GM12874 (cell line): ENCODE measurements at regions not wholly inside any gene's neighbourhood (a gene's known extent, or its start where the extent isn't known, plus 50 kb on each side); places are given as distances from the start of the nearest gene placed in this dataset.

ENCODE experiments used
- TF ChIP-seq, protein P1 (sequence below): IDR thresholded peaks from 2 replicates; pipeline ENCODE4 v1.5.1; 2011; ENCODE audit warnings: low read depth, mild to moderate bottlenecking, control low read depth, low read length, moderate library complexity; ENCODE audit not compliant: insufficient read depth

DNA sequence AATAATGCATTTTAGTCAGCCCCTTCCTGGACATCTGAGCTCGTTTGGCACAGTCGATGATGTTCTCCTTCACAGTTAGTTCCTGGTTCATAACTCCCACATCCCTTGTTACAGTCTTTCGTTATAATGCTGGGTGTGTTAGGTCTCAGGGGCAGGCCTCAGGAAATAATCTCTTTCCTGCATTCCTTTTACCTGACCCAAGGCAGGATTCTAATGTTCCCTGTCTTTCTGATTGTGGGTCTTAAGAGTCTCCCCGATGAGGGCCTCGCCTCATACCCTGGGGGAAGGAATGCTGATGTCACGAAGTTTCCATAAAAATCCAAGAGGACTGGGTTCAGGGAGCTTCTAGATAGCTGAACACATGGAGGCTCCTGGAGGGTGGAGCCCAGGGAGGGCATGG lies 104.0 kb upstream of the CARMIL1 start:
- TF ChIP-seq, protein P1, sequence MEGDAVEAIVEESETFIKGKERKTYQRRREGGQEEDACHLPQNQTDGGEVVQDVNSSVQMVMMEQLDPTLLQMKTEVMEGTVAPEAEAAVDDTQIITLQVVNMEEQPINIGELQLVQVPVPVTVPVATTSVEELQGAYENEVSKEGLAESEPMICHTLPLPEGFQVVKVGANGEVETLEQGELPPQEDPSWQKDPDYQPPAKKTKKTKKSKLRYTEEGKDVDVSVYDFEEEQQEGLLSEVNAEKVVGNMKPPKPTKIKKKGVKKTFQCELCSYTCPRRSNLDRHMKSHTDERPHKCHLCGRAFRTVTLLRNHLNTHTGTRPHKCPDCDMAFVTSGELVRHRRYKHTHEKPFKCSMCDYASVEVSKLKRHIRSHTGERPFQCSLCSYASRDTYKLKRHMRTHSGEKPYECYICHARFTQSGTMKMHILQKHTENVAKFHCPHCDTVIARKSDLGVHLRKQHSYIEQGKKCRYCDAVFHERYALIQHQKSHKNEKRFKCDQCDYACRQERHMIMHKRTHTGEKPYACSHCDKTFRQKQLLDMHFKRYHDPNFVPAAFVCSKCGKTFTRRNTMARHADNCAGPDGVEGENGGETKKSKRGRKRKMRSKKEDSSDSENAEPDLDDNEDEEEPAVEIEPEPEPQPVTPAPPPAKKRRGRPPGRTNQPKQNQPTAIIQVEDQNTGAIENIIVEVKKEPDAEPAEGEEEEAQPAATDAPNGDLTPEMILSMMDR = no peak

DNA sequence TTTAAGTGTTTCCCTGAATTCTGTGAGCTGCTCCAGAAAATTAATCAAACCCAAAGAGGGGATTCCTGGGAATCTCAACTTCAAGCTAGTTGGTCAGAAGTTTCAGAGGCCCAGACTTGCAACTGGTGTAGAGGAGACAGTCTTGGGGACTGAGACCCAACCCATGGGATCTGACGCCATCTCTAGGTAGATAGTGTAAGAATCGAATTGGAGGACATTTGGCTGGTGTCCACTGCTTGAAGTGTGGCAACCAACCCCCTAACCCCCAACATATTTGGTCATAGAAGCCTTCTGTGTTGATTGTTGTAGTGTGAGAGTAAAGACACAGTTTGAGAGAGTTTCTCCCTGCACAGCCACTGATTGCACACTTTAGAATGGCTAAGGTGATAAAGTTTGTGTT lies 103.5 kb upstream of the CARMIL1 start:
- TF ChIP-seq, protein P1 = no peak

DNA sequence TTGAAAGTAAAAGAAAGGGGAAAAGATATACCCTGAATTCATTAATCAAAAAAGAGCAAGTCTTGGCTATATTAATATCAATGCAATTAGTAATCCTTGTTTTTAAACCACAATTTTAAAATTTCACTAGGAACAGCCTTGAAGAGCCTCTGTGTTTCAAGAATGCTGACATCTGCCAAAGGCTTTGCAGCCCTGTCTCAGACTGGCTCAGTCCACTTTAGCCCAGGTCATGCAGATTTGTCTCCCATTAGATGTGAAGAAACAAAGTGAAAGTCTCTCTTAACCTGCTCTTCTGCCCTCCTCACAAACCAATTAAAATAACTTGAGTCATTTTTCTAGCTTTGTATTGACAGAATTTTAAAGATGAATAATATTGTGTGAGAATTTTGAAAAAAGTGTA lies 102.7 kb upstream of the CARMIL1 start:
- TF ChIP-seq, protein P1 = no peak

DNA sequence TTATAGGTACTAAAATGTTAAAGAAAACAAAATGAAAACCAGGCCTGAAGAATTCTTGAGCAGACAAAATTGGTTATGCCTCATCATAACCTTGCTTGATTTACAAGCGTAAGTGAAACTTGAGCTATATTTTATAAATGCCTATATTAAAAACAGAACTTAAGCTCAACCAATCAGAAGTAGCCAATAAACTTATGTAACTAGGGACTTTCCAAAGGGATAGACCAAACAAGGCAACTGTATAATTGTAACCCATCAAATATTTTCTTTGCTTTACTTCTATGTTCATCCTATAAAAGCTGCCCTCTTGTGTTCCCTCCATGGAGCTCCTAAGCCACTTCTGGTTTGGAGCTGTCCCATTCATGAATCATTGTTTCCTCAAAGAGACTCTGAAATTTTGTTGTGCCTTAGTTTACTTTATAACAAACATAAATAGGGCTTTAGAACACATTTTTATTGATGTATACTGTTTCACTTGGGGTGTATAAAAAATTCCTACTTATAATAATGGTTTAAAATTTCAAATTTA lies 101.6 kb upstream of the CARMIL1 start:
- TF ChIP-seq, protein P1 = no peak

DNA sequence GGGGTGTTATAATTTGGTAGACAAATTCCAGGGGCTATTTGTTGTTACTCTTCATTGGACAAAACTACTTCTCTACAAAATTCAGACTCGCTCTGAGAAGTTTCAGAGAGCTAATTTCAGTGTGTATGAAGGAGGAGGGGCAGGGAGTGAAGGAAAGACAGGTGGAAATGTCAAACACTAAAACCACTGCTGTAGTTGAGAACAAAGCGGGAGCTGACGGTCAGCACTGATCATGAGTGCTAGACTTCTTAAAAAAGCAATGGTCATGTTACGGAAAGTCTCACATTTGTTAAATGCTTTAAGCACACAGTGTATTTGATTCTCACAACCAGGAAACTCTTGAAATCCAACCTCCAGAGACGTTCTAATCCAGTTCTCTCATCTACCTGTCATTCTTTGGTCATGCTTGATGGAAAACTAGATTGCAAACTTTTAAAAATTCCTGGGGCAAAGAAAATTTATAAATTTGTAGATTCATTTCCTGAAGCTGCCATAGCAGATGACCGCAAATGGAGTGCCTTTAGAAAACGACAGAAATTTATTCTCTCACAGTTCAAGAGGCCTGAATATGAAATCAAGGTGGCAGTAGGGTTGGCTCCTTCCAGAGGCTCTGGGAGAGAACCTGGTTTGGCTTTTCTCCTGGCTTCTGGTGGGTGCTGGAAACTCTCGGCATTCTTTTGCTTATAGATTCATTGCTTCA lies 100.7 kb upstream of the CARMIL1 start:
- TF ChIP-seq, protein P1 = no peak

DNA sequence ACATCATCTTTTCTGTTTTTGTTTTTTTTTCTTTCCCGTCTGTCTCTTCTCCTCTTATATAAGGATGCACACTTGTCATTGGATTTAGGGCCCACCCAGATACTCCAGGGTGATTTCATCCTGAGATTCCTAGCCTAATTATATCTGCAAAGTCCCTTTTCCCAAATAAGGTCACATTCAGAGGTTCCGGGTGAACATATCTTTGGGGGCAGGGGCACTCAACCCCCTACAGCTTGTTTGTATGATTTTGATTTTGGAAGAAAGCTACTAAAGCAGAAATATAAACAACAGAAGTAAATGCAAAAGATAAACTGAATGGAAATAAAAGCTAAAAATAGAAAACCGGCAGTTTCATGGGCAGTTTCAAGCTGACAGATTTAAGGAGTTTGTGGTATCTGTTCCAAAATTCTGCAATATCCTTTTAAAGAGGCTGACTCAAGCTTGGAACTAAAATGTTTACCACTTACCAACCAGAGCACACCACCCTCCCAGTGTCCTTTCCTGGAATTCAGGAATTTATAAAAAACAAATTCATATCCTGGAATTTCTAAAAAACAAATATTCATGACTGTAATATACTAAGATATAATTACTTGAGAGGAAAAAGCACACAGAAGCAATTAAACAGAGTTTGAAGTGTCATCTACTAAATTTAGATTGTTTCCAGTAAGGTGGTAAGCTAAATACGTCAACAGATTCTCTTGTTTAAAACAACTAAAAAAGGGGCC lies 100.0 kb upstream of the CARMIL1 start:
- TF ChIP-seq, protein P1 = no peak

GRCh38 chr6:25180630-25181349 lies 98.4 kb upstream of the CARMIL1 start:
- TF ChIP-seq, protein P1 = no peak
